KBM-7 (cell line): ENCODE measurements at regions not wholly inside any gene's neighbourhood (a gene's known extent, or its start where the extent isn't known, plus 50 kb on each side); places are given as distances from the start of the nearest gene placed in this dataset.
"Not testable (repeated sequence)": the region's sequence is repeated elsewhere in the genome, so short reads cannot be mapped to it uniquely, and the experiment has no call there.

Experiments
- DNase-seq: peaks from one replicate; pipeline ENCODE4 v3.0.0-alpha.2; 2015
- in situ Hi-C: fragments of 300-500 bp; cut with MboI; formaldehyde crosslinking; loops from 2 replicates; pipeline ENCODE4 v1.14.3; 2020; ENCODE audit warnings: low sequenced_read_pairs, low pct_unique_long_range_greater_than_20kb, mixed read lengths

DNA sequence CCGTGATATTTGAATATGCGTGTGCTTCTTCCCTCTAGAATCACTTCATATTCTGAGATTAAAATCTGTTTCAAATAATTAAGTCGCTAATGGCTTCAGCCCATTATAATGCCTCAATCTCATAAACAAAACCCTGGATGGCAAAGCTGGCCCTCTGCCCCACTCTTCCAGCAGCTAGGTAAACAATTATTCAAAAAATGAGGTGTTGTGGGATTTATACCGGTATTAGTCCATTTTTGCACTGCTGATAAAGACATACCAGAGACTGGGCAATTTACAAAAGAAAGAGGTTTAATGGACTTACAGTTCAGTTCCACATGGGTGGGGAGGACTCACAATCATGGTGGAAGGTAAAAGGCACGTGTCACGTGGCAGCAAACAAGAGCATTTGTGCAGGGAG, 510.4 kb upstream of the ADGRL2 start:
- DNase-seq: no peak
- in situ Hi-C loops: no loop called here

DNA sequence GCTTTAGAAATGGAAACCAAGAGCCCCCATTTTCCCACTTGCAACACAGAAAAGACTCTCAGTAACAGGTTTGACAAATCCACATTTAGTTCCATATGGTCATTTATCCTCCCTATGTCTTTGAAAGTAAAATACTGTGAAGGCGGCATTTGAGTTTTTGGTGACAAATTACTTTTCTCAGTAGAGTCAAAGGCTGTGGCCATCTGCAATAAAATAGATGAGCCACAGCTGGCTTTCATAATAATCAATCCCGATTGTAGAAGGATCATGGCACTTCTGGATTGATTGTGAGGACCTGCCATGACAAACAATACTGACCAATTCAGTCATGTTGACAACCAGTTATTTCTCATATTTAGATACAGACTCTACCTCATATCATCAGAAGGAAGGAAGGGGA, 512.0 kb upstream of the ADGRL2 start:
- DNase-seq: no peak
- in situ Hi-C loops: no loop called here

DNA sequence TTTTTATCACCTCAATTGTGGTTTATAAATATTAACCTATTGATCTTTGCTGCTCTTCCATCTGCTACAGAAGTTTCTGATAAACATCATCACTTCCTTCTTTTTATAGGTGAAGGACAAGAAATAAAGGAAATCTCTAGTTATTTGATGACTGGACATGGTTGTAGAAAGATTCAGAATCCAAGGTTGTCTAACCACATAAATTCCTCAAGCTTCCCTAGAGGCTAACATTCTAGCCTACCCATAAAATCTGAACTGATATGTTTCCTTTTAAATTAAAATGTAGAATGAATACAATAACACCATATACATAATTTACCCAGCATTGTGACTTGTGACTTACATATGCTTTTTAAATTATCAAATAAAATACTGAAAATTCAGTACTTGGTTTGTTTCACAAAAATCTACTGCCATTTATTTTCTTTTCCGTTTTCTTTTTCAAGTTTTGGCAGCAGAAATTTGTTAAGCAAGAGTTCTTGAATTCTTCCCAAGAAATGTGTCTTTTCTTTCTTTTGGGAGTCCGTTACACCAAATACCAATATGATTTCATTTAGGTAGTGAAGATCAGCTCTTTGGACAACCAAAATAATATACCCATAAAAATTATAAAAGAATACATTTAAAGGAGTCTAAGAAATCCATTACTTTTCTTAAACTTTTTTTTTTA, 513.2 kb upstream of the ADGRL2 start:
- in situ Hi-C loops: no loop called here
- no peak for DNase-seq

DNA sequence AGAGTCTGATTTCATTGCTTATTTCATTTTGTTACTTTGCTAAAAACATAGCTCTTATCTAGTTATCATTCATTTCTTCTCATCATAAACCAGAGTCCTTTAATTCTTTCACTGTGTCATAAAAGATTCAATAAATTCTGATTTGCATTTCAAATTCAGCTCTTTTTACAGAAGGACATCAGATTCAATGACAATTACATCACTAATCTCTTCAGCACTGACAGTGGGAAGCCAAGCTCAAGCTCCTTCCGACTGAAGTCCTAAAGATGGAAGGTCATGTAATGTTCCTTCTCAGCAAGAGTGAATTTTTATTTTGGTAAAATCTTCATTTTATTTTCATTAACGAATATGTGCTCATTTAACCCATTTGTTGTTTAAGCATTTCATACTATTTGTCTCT, 530.7 kb upstream of the ADGRL2 start:
- no peak for DNase-seq
- in situ Hi-C loops: no loop called here

DNA sequence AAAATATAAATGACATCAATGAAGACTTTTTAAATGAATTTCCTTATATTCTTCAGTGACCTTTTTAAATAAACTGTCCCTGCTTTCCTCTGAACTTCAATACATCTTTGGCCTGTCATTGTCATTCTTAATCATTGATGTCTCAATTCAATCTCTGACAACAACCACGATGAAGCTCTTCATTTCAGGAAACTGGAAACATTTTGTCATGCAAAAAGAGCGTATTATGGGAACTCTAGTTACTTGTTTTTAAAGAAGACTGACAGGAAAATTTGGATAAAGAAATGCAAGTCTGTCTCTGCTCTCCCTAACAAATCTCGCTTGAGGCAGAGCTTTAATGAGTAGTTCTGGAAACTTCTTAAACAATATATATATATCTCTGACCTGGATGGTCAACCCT, 535.8 kb upstream of the ADGRL2 start:
- in situ Hi-C loops: no loop called here
- no peak for DNase-seq

DNA sequence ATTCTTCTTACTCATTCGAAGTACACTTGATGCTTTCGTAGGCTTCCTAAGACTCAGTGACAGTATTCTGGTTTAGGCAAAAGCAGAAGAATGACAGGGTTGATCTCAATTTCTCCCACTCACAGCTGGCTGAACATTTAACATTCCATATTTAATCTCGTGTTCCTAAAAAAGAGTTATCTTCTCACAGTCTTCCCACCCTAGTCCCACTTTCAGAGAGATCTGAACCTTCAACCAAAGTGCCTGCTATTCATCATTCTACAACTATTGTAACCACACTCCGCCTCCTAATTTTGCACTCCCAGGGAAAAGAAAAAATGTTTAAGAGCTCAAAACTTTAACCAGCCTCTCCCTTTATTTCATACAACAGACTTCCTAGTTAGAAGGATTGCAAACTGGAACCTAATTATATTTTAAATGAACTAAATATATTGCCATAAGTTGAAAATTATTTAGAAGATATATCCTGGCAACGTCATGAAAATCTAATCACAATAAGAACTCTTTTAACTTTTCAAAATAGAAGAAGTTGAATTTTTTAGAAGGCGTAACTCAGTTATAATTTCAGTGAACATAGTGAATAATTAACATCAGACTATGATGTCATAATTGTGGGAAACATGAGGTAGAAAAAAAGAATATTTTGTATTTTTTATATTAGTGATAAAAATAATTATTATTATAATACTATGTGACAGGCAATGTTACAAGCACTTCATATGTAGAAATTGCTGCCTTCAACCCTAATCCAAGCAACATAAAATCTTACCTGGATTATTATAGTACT, 540.9 kb upstream of the ADGRL2 start:
- in situ Hi-C loops: no loop called here
- DNase-seq: no peak

DNA sequence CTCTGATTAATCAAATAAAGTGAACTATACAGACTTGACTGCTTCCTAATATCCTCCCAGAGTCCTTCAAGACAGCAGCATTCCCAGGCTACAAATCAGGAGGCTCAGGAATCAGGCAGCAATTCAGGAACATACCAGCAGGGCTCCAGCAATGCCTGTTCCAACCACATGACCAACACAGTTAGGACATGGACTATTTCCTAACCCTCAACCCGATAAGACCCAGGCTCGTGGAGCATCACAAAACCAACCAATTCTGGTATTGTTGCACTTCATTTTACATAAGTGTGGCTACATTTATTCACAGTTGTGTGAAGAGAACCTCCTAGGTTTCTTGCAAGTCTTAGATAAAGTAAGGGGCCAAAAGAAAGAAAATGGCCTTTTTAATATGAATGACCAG, 546.2 kb upstream of the ADGRL2 start:
- DNase-seq: no peak
- in situ Hi-C loops: no loop called here

DNA sequence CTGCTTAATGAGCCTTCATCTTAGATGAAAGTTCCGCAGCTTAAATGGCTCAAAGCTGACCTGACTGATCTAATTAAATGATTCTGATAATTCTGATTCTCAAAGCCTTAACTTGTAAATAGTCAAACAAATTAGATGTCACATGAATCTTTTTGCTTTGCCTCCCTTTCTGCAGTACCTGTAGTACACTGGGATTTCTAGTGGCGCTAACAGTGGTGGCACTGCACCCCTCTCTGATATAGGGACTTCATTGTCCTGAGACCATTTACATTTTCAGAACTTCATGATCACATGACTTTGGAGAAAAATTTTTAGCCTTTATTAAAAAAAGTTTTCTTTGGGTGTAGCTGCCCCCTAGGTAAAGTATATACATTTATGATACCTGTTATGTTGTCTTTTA, 546.7 kb upstream of the ADGRL2 start:
- in situ Hi-C loops: no loop called here
- DNase-seq: no peak

DNA sequence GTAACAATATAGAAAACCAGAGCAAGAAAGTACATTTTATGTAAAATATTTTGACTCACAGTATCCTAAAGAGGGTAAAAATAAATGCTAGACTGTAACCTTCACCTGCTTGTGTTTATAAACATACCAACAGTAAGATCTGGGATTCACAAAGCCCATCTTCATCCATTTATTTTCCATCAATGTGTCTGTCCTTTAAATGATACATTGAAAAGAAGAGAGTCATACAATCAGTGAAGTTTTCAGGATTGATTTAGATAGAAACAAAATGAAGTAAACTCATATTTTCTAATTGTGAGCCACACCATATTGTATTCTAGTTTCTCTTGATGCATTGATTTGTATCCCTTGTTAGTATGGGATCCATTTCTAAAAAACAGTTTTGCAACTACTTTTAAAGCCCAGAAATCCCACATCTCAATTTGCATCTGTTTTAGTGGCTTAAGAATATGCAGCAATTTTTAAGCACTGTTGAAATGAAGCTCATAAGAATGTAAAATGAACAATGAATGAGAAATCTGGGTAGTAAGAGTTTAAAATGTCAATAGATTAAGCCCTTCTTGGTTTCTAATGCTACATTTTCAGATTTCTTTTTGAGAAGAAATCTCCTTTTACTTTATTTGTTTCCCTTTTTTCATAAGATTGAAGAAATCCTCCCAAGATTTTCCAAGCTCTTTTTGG, 548.1 kb upstream of the ADGRL2 start:
- in situ Hi-C loops: no loop called here
- DNase-seq: no peak

DNA sequence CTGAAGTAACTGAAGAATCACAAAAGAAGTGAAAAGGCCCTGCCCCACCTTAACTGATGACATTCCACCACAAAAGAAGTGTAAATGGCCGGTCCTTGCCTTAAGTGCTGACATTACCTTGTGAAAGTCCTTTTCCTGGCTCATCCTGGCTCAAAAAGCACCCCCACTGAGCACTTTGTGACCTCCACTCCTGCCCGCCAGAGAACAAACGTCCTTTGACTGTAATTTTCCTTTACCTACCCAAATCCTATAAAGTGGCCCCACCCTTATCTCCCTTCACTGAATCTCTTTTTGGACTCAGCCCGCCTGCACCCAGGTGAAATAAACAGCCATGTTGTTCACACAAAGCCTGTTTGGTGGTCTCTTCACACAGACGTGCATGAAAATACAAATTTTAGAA, 549.9 kb upstream of the ADGRL2 start:
- in situ Hi-C loops, DNase-seq: not testable (repeated sequence)

DNA sequence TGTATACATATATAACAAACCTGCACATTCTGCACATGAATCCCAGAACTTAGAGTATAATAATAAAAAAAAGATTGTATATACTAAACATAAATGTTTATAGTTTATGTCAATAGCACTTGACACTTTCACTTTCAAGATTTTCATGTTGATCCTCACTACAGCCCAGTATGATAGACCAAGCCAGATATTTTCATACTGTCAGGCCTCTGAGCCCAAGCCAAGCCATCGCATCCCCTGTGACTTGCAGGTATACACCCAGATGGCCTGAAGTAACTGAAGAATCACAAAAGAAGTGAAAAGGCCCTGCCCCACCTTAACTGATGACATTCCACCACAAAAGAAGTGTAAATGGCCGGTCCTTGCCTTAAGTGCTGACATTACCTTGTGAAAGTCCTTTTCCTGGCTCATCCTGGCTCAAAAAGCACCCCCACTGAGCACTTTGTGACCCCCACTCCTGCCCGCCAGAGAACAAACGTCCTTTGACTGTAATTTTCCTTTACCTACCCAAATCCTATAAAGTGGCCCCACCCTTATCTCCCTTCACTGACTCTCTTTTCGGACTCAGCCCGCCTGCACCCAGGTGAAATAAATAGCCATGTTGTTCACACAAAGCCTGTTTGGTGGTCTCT, 555.5 kb upstream of the ADGRL2 start:
- in situ Hi-C loops, DNase-seq: not testable (repeated sequence)

DNA sequence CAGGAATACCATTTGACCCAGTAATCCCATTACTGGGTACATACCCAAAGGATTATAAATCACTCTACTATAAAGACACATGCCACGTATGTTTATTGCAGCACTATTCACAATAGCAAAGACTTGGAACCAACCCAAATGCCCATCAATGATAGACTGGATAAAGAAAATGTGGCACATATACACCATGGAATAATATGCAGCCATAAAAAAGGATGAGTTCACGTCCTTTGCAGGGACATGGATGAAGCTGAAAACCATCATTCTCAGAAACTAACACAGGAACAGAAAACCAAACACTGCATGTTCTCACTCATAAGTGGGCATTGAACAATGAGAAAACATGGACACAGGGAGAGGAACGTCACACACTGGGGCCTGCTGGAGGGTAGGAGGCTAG, 556.1 kb upstream of the ADGRL2 start:
- DNase-seq, in situ Hi-C loops: not testable (repeated sequence)

DNA sequence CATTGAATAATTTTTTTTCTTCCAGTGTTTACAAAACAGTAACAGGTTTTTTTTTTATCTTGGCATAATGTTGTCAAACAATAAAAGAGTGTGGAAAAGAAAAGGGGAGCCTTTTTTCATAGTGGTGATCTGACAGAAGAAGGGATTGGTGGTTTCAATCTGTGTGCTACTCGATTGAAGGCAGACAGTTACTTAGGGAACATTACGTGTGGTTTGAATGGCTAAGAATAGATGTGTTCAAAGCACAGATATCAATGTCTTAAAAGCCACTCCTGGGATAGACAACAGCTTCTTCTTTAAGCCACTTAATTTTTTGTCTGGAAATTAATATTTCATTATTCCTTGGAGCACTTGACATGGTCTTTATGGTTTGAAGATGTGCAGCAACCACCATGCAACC, 558.6 kb upstream of the ADGRL2 start:
- no peak for DNase-seq
- in situ Hi-C loops: no loop called here

DNA sequence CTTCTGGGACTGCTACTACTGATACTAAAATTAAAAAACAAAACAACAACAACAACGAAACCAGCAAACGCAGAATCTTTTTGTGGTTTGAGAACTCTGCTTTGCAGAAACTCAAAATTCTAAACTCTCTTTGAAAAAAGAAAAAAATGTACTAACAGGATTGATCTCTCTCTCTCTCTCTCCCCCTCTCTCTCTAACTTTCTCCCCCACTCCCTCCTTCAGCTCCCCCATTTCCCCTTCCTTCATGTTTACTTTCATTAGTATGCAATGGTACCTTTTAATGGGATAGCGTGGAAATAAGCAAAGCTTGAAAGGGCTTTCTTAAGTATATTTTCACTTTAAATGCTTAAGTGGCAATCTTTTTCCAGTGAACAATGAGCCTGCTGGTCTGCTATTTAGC, 562.6 kb upstream of the ADGRL2 start:
- in situ Hi-C loops: no loop called here
- DNase-seq: no peak

DNA sequence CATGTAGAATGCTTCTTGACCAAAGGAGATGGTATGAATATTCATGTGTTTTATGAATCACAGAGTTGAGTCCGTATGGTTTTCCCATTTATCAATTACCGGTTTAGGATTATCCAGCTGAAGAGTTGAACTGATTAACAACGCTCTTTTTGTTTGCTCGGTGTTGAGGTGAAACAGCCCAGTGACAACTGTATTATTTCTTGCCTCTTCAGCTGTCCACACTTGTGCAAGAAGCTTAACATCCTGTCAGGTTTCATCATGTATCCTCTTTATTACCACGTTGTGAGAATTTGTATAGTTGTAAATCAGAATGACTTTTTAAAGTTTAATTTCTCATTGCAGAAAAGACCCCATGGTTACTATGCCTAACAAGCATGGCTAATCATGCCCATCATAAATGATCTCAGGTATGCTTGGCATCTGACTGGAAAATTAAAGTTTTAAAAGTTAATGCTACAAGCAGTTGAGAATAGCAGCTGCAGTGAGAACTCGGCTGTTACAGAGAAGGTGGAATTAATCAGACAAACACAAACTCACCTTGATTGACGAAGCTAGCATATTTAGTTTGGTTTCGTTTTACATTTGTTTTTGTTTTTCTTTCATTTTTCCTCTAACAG, 563.2 kb upstream of the ADGRL2 start:
- in situ Hi-C loops: no loop called here
- DNase-seq: no peak

DNA sequence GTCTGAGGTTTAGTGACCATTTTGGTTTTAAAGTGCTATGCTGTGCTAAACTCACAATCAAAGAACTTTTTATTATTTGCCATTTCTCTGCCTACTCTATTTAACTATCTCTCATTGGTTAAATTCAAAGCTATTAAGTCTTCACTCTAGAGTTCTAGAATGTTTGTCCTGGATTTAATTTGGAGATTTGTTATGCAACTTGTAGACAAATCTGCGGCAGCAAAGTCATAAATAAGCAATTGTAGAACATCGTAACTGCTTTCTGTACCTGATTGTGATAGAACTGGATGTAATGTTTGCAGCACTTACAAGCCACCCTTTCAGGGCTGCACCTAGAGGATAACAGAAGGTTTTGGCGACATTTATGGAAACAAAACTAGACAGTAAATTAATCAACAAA, 566.5 kb upstream of the ADGRL2 start:
- in situ Hi-C loops: no loop called here
- DNase-seq: no peak

DNA sequence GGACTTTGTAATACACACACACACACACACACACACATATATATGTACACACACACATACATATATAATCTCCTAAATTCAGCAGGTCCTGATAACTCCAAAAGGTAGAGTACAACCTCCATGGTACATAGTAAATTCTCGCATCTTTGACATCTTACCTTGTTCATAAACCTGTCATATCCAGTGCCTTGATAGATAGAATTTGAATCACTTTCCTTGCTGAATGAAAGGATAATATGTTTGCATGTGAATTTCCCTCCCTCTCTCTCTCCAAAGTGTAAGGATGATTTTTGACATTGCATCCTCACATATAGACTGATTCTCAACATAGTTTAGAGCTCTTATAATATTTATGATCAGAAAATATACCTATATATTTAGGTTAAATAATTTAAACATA, 567.1 kb upstream of the ADGRL2 start:
- no peak for DNase-seq
- in situ Hi-C loops: no loop called here

DNA sequence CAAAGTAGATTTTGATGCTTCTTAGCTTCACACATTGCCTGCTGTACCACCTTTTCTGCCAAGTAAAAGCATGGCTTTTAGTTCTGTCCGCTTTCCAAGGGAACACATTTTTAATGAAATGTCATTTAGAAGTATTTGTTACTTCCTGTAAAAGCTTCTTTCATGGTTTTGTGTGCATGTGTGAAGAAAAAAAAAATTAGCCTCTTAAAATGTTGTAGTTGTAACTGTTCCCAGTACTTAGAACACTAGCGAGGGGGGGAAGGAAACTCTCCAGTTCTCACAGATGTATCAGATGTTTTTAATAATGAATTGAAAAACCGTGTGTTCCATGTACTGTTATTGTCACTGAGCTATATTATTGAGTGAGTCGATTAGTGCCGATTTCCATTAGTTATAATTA, 568.3 kb upstream of the ADGRL2 start:
- no peak for DNase-seq

DNA sequence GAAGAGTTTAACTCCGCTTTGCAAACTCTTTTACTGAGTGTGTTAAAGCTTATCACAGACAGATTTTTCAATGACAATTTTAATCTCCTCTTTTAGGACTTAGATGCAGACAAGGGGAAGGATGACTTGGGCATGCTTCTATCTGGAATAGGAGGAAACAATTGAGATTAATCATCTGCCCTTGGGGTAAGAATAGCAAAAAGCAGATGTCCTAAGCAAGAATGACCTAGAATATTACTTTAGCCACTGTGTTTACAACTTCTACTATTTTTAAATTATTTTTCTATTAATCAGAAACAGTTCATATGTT, 569.0 kb upstream of the ADGRL2 start:
- no peak for DNase-seq
- in situ Hi-C loops: no loop called here

More for the DNA sequence above, 568.3 kb upstream of the ADGRL2 start:
- in situ Hi-C loops: no loop called here
